Activated CD4-positive, alpha-beta T cell treated with anti-CD3 and anti-CD28 coated beads, Interleukin-2, amount 10 ng/mL, durations not matched to agents 24 days and 14 days (primary cell): ENCODE measurements at regions not wholly inside any gene's neighbourhood (a gene's known extent, or its start where the extent isn't known, plus 50 kb on each side); places are given as distances from the start of the nearest gene placed in this dataset.
"Not testable (repeated sequence)": the region's sequence is repeated elsewhere in the genome, so short reads cannot be mapped to it uniquely, and the experiment has no call there.

Experiments used
- DNase-seq: peaks from one replicate; pipeline ENCODE4 v3.0.0; 2022
- H3K27ac Mint-ChIP-seq: one replicate; pipeline ENCODE4 v1.8.0; 2022; ENCODE audit warnings: mild to moderate bottlenecking, mixed read lengths
- H3K27me3 Mint-ChIP-seq: one replicate; pipeline ENCODE4 v1.8.0; 2022; ENCODE audit warnings: mixed read lengths
- H3K36me3 Mint-ChIP-seq: one replicate; pipeline ENCODE4 v1.8.0; 2022; ENCODE audit warnings: low read depth, mild to moderate bottlenecking, mixed read lengths
- H3K4me1 Mint-ChIP-seq: one replicate; pipeline ENCODE4 v1.8.0; 2021; ENCODE audit warnings: mixed read lengths
- H3K4me3 Mint-ChIP-seq: one replicate; pipeline ENCODE4 v1.8.0; 2022; ENCODE audit warnings: mild to moderate bottlenecking, moderate library complexity, mixed read lengths
- H3K9me3 Mint-ChIP-seq: one replicate; pipeline ENCODE4 v1.8.0; 2021; ENCODE audit warnings: mixed read lengths
- intact Hi-C: fragments of 100-400 bp; cut with micrococcal nuclease; formaldehyde crosslinking; loops from one replicate; pipeline ENCODE4 v1.15.1; 2023

DNA sequence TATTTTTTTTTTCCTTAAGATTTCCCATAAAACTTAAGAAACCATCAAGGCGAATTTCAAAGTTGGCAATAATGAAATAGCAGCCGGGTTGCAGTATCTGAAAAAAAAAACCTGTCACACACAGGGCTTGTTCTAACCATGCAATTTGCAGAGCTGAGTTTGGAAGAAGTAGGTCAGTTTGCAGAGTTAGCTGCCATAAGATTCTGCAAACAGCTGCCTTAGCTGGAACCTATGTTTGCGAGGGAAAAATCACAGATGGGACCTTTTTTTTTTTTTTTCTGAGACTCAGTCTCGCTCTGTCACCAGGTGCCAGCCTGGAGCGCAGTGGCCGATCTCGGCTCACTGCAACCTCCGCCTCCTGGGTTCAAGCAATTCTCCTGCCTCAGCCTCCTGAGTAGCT lies 98.5 kb upstream of the HS3ST4 start:
- no peak for DNase-seq
- H3K9me3 Mint-ChIP-seq = no peaks in the 10 kb centered on the region
- intact Hi-C loops = no loop called here
- H3K27me3 Mint-ChIP-seq = no peaks in the 10 kb centered on the region
- no peak overlapping the region for H3K4me3 Mint-ChIP-seq
- no peak overlapping the region for H3K27ac Mint-ChIP-seq
- H3K36me3 Mint-ChIP-seq = no peaks in the 10 kb centered on the region
- no peaks in the 10 kb centered on the region for H3K4me1 Mint-ChIP-seq

DNA sequence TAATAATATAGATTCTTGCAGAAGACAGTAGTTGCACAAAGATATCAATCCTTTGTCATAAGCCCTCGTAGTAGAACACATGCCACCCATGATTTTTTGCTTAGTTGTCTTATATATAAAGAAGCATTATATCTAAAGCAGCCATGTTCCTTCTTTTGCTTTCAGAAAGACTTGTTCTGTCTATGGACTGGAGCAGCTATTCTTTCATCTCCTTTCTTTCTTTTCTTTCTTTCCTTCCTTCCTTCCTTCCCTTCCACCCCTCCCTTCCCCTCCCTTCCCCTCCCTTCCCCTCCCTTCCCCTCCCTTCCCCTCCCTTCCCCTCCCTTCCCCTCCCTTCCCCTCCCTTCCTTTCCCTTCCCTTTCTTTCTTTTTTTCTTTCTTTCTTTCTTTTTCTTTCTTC lies 104.0 kb upstream of the HS3ST4 start:
- intact Hi-C loops = no loop called here

DNA sequence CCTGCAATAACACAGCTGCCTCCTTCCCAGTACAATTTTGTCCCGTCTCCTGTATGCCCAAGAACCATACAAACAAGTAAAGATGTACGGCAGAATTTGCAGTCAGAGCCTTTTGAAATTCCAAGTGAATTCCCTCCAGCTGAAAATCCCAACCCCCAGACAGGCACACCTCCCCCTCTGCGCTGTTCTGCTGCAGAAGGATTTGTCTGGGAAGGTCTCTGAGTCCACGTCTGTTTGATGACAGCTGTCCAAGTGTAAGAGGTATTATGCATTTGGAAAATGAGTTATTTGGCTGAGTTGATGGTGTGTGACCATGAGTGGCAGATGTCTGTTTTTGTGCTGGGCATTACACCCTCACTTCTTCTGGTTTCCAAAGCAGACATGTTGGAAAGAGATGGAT lies 104.9 kb upstream of the HS3ST4 start:
- H3K27me3 Mint-ChIP-seq = no peaks in the 10 kb centered on the region
- no peaks in the 10 kb centered on the region for H3K9me3 Mint-ChIP-seq
- no peak overlapping the region for H3K27ac Mint-ChIP-seq
- no peak for DNase-seq
- H3K4me3 Mint-ChIP-seq = no peak overlapping the region
- H3K36me3 Mint-ChIP-seq = no peaks in the 10 kb centered on the region
- intact Hi-C loops = no loop called here
- no peaks in the 10 kb centered on the region for H3K4me1 Mint-ChIP-seq

More for the DNA sequence above, 104.0 kb upstream of the HS3ST4 start:
- Mint-ChIP-seq H3K9me3 (no peaks in the 10 kb centered on the region), H3K36me3 (no peaks in the 10 kb centered on the region), H3K4me1 (no peaks in the 10 kb centered on the region), H3K27ac (no peak overlapping the region), H3K4me3 (no peak overlapping the region), H3K27me3 (no peaks in the 10 kb centered on the region)
- no peak for DNase-seq

DNA sequence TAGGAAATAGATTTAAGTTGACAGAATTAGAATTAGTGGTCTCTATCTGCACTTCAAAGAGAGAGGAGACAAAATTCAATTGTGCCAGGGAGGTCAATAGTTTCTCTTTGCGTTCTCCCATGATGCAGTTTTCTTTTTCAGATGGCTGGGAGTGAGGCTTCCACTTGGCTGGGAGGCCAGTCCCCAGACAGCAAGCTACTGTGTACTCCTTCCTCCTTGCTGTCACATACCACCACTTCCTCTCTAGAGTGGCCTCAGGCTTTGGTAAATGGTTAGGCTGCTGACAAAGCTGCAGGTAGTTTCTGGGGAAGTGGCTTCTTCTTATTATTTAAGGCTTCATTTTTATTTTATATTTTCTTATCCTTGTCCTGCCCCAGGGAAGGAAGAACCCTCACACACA lies 106.2 kb upstream of the HS3ST4 start:
- no peaks in the 10 kb centered on the region for H3K36me3 Mint-ChIP-seq
- no peaks in the 10 kb centered on the region for H3K4me1 Mint-ChIP-seq
- no peaks in the 10 kb centered on the region for H3K27me3 Mint-ChIP-seq
- H3K4me3 Mint-ChIP-seq = no peak overlapping the region
- H3K9me3 Mint-ChIP-seq = no peaks in the 10 kb centered on the region
- no peak for DNase-seq
- no peak overlapping the region for H3K27ac Mint-ChIP-seq
- intact Hi-C loops = no loop called here

DNA sequence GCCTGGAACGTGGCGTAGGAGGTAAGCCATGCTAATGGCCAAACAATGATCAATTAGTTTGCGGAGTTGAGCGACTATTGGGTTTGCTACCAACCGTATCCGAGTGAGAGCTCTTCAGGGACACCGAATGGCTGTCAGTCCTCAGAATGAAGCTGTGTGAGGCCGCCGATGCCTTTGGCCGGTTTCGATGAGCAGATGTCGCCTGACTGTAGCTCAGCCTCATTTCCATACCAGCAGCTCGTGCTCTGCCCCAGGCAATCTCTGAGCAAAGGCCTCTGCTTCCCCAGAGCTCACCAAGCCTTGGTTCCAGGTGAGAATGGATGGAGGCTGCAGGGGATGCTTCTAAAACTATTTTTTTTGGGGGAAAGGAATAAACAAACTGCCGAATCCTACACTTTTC lies 111.7 kb upstream of the HS3ST4 start:
- no peak for DNase-seq
- no peaks in the 10 kb centered on the region for H3K36me3 Mint-ChIP-seq
- H3K4me3 Mint-ChIP-seq = no peak overlapping the region
- H3K9me3 Mint-ChIP-seq = no peaks in the 10 kb centered on the region
- intact Hi-C loops = no loop called here
- no peaks in the 10 kb centered on the region for H3K27me3 Mint-ChIP-seq
- H3K4me1 Mint-ChIP-seq = no peaks in the 10 kb centered on the region
- H3K27ac Mint-ChIP-seq = no peak overlapping the region

DNA sequence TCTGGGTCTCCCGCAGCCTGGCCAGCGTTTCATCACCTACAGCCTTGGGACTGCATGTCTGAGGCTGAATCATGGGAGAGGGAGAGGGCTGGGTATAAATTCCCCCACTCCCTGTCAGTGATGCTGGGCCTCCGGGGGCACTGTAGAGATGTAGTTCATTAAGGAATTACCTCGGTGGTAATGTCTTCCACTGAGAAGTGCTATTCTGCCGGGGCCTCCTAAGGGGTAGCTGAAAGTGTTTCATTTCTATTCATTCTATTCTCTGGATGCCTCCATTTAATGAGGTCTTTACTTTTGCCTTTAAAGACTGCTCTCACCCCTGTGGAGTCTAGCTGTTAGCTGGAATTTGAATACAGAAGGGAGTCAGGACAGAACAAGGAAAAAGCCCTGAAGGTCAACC lies 116.4 kb upstream of the HS3ST4 start:
- H3K27ac Mint-ChIP-seq = no peak overlapping the region
- H3K9me3 Mint-ChIP-seq = no peaks in the 10 kb centered on the region
- intact Hi-C loops = no loop called here
- no peaks in the 10 kb centered on the region for H3K36me3 Mint-ChIP-seq
- H3K27me3 Mint-ChIP-seq = no peaks in the 10 kb centered on the region
- H3K4me3 Mint-ChIP-seq = no peak overlapping the region
- DNase-seq = no peak
- no peaks in the 10 kb centered on the region for H3K4me1 Mint-ChIP-seq

DNA sequence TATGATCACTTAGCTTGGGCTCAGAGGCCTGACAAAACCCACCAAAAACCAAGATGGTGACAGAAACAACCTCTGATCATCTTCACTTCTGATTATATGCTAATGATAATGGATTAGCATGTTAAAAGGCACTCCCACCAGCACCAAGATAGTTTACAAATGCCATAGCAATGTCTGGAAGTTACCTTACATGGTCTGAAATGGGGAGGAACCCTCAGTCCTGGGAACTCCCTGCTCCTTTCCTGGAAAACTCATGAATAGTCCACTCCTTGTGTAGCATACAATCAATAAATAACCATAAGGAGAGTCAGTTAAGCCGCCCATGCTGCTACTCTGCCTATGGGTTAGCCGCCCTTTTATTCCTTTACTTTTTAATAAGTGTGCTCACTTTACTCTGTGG lies 120.0 kb upstream of the HS3ST4 start:
- no peak overlapping the region for H3K4me3 Mint-ChIP-seq
- H3K27ac Mint-ChIP-seq = no peak overlapping the region
- H3K36me3 Mint-ChIP-seq = no peaks in the 10 kb centered on the region
- intact Hi-C loops = no loop called here
- DNase-seq = no peak
- no peaks in the 10 kb centered on the region for H3K27me3 Mint-ChIP-seq
- H3K4me1 Mint-ChIP-seq = no peaks in the 10 kb centered on the region
- no peaks in the 10 kb centered on the region for H3K9me3 Mint-ChIP-seq

DNA sequence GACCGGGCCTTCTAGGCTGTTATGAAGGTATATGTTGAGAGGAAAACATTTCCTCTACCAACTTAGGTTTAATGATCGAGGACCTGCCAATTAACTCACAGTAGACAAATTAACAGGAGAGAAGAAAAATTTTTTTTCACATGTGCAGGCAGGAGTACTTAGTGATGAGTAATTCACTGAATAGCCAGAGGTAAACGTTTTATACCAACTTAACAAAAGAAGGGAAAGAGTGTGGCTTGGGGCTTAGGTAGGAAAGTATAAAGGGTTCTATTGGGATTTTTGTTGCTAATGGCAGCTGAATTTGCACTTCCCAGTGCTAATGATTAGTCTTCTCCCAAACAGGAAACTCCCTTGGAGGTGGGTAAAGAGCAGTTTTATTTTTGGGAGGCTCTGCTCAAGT lies 121.6 kb upstream of the HS3ST4 start:
- DNase-seq = no peak
- H3K27ac Mint-ChIP-seq = no peak overlapping the region
- H3K4me1 Mint-ChIP-seq = no peaks in the 10 kb centered on the region
- no peak overlapping the region for H3K4me3 Mint-ChIP-seq
- no peaks in the 10 kb centered on the region for H3K9me3 Mint-ChIP-seq
- no peaks in the 10 kb centered on the region for H3K36me3 Mint-ChIP-seq
- intact Hi-C loops = no loop called here
- no peaks in the 10 kb centered on the region for H3K27me3 Mint-ChIP-seq

DNA sequence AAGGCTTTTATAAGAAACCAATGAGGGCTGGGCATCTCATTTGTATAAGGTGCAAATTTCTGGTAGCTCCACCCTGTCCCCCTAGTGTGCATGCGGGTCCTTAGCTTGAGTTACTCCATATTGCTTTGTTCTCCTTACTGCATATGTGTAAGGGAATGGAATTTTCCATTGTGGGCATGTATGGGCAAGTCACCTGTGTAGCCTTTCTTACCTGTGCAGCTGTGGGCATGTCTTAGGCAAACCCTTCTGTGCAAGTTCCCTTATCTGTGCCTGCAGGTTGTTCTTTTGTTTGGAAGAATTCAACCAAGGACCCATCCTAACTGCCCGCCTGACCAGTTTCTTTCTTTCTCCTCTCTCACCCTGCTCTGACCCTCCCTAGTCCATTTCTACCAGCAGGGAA lies 122.8 kb upstream of the HS3ST4 start:
- Mint-ChIP-seq H3K27ac (no peak overlapping the region), H3K4me1 (no peaks in the 10 kb centered on the region), H3K36me3 (no peaks in the 10 kb centered on the region), H3K27me3 (no peaks in the 10 kb centered on the region), H3K4me3 (no peak overlapping the region), H3K9me3 (no peaks in the 10 kb centered on the region)
- intact Hi-C loops = no loop called here
- no peak for DNase-seq

DNA sequence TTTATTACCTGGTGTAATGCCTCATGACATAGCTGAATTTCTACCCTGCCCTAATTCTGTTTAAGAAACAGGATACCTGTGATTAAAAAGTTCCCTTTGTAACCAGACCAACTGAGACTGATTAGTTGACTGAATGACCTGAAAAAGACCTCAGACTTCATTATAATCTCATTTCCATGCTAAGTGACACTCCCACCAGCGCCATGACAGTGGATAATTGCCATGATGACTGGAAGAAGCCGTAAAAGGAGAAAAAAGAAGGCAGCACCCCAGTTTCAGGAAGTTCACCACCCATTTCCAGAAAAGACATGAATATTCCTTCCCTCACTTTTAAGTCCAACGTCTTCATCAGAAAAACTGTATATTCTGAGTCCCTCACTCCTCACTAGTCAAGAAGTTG lies 125.6 kb upstream of the HS3ST4 start:
- H3K27ac Mint-ChIP-seq = no peak overlapping the region
- no peaks in the 10 kb centered on the region for H3K36me3 Mint-ChIP-seq
- no peak overlapping the region for H3K4me3 Mint-ChIP-seq
- intact Hi-C loops = no loop called here
- DNase-seq = no peak
- no peaks in the 10 kb centered on the region for H3K4me1 Mint-ChIP-seq
- no peaks in the 10 kb centered on the region for H3K27me3 Mint-ChIP-seq
- no peaks in the 10 kb centered on the region for H3K9me3 Mint-ChIP-seq

DNA sequence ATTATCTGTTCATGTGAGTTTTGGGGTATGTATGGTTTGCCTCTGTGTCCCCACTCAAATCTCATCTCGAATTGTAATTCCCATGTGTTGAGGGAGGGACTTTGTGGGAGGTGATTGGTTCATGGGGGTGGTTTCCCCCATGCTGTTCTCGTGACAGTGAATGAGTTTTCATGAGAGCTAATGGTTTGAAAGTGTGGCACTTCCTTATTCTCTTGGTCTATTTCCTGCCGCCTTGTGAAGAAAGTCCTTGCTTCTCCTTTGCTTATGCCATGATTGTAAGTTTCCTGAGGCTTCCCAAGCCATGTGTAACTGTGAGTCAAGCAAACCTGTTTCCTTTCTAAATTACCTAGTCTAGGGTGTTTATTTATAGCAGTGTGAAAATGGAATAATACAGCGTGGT lies 128.1 kb upstream of the HS3ST4 start:
- no peaks in the 10 kb centered on the region for H3K27me3 Mint-ChIP-seq
- intact Hi-C loops = no loop called here
- no peak overlapping the region for H3K4me3 Mint-ChIP-seq
- H3K27ac Mint-ChIP-seq = no peak overlapping the region
- peaks cover 5% of the 10 kb centered on the region for H3K9me3 Mint-ChIP-seq
- no peaks in the 10 kb centered on the region for H3K4me1 Mint-ChIP-seq
- no peaks in the 10 kb centered on the region for H3K36me3 Mint-ChIP-seq
- DNase-seq = no peak

DNA sequence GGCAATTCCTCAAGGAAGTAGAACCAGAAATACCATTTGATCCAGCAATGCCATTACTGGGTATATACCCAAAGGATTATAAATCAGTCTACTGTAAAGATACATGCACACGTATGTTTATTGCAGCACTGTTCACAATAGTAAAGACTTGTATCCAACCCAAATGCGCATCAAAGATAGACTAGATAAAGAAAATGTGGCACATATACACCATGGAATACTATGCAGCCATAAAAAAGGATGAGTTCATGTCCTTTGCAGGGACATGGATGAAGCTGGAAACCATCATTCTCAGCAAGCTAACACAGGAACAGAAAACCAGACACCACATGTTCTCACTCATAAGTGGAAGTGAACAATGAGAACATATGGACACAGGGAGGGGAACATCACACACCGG lies 130.0 kb upstream of the HS3ST4 start:
- H3K4me1 Mint-ChIP-seq, H3K27ac Mint-ChIP-seq, H3K27me3 Mint-ChIP-seq, DNase-seq, intact Hi-C loops, H3K4me3 Mint-ChIP-seq, H3K36me3 Mint-ChIP-seq, H3K9me3 Mint-ChIP-seq: not testable (repeated sequence)

DNA sequence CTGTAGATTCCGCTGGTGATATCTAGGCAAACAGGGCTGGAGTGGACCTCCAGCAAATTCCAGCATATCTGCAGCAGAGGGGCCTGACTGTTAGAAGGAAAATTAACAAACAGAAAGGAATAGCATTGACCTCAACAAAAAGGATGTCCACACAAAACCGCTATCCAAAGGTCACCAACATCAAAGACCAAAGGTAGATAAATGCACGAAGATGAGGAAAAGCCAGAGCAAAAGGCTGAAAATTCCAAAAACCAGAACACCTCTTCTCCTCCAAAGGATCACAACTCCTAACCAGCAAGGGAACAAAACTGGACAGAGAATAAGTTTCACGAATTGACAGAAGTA lies 134.8 kb upstream of the HS3ST4 start:
- H3K4me1 Mint-ChIP-seq, H3K36me3 Mint-ChIP-seq, H3K27ac Mint-ChIP-seq, intact Hi-C loops, H3K27me3 Mint-ChIP-seq, DNase-seq, H3K4me3 Mint-ChIP-seq: not testable (repeated sequence)
- H3K9me3 Mint-ChIP-seq = peaks cover 14% of the 10 kb centered on the region

DNA sequence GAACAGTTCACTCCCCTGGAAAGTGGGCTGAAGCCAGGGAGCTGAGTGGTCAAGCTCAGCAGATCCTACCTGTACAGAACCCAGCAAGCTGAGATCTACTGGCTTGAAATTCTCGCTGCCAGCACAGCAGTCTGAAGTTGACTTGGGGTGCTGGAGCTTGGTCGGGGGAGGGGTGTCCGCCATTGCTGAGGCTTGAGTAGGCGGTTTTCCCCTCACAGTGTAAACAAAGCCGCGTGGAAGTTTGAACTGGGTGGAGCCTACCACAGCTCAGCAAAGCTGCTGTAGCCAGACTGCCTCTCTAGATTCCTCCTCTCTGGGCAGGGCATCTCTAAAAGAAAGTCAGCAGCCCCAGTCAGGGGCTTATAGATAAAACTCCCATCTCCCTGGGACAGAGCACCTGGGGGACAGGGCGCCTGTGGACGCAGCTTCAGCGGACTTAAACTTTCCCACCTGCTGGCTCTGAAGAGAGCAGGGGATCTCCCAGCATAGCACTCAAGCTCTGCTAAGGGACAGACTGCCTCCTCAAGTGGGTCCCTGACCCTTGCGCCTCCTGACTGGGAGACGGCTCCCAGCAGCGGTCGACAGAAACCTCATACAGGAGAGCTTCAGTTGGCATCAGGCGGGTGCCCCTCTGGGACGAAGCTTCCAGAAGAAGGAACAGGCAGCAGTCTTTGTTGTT lies 135.3 kb upstream of the HS3ST4 start:
- H3K4me3 Mint-ChIP-seq, H3K36me3 Mint-ChIP-seq, intact Hi-C loops, H3K4me1 Mint-ChIP-seq, H3K27ac Mint-ChIP-seq, DNase-seq, H3K27me3 Mint-ChIP-seq: not testable (repeated sequence)
- H3K9me3 Mint-ChIP-seq = peaks cover 14% of the 10 kb centered on the region

DNA sequence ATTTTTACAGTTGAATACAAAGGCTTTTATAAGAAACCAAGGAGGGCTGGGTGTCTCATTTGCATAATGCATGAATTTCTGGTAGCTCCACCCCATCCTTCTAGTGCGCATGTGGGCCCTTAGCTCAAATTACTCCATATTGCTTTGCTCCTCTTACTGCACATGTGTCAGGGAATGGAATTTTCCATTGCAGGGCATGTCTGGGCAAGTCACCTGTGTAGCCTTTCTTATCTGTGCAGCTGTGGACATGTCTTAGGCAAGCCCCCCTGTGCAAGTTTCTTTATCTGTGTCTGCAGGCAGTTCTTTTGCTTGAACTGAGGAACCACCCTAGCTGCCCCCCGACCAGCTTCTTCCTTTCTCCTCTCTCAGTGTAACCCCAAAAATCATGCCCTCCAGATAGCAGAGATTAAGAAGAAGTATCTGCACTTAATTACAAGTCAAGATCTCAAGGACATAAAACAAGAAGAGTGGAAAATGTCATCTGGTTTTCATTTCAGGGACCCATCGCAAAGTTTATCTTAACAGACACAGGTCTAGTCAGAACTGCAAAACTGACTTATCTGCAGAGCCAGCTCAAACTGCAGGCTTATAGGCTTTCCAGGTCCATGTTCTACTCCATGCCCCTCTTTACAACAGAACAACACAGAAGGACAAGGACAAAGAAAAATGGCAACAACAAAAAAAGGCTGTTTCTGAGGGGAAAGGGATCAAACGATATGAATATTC lies 137.9 kb upstream of the HS3ST4 start:
- intact Hi-C loops = no loop called here
- no peak for DNase-seq
- Mint-ChIP-seq H3K9me3 (peaks cover 15% of the 10 kb centered on the region), H3K27me3 (no peaks in the 10 kb centered on the region), H3K36me3 (no peaks in the 10 kb centered on the region), H3K4me1 (no peaks in the 10 kb centered on the region), H3K27ac (no peak overlapping the region), H3K4me3 (no peak overlapping the region)
